ENCODE measurements at regions not wholly inside any gene's neighbourhood (a gene's known extent, or its start where the extent isn't known, plus 50 kb on each side); places are given as distances from the start of the nearest gene placed in this dataset.

DNA sequence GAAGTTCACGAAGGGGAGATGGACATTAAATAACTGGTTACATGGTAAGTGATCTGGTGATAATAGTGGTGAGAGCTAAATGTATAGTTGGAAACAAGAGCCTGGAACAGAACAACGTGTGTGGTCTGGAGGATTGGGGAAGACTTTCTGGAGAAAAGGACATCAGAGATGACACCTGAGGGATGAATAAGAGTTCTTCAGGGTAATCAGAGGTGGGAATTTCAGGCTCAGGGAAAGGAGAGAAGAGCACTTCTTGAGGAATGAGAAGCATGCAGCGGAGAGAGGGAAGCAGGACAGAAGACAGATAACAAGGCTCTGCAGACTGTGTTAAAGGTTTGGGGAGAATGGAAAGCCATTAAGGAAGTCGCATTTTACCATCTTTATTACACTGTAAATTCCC lies 450.7 kb downstream of the TNS1 start:
- no peak overlapping the region for H3K9ac ChIP-seq (ENCODE audit: low read length)

DNA sequence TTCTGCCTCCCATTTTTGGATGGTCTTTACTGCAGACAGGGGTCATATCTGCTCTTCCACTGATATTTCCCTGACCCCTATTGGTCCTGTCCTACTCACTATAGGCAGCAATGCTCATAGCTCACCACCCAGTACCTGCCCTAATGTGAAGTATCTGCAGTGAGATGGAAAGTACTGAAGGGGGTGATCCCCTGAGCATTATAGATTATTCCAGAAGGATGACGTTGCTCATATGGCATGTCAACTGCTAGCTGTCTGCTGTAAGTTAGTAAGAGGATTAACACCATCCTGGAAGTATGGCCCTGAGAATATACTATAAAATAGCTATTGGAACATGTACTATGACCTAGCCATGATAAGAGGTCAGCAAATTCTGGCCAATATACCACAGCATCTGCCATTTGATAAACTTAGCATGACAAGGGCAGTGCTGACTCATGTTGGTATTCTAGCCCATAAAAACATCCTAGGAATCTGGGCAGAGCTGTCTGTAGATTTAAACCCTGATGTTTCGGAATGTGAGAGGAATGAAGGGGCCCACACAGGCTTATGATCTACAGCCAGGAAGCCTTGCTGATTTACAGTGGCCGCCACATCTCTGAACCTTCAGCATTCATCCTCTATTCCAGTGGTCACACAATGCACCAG lies 451.4 kb downstream of the TNS1 start:
- peak; percentile 81 for DNase-seq (ENCODE audit: low read depth)
- Histone ChIP-seq H3K9me3 (ENCODE audit: control insufficient read depth, low read length) (peaks cover 4% of the 10 kb centered on the region), H3K36me3 (ENCODE audit: control insufficient read depth, insufficient read depth, low read length, severe bottlenecking) (no peaks in the 10 kb centered on the region), H3K4me3 (ENCODE audit: low read length) (no peak overlapping the region), H3K27me3 (replicated peaks; ENCODE audit: control insufficient read depth, insufficient read depth, low read length) (no peaks in the 10 kb centered on the region), H3K9ac (ENCODE audit: low read length) (no peak overlapping the region), H3K4me1 (ENCODE audit: control insufficient read depth, insufficient read depth, low read length) (peaks cover 52% of the 10 kb centered on the region)

More for the DNA sequence above, 450.7 kb downstream of the TNS1 start:
- no peaks in the 10 kb centered on the region for H3K9me3 ChIP-seq (ENCODE audit: control insufficient read depth, low read length)
- H3K27me3 ChIP-seq (replicated peaks; ENCODE audit: control insufficient read depth, insufficient read depth, low read length), result no peaks in the 10 kb centered on the region
- H3K36me3 ChIP-seq (ENCODE audit: control insufficient read depth, insufficient read depth, low read length, severe bottlenecking), result no peaks in the 10 kb centered on the region
- H3K4me3 ChIP-seq (ENCODE audit: low read length), result no peak overlapping the region
- DNase-seq (ENCODE audit: low read depth), result no peak
- peaks cover 52% of the 10 kb centered on the region for H3K4me1 ChIP-seq (ENCODE audit: control insufficient read depth, insufficient read depth, low read length)

DNA sequence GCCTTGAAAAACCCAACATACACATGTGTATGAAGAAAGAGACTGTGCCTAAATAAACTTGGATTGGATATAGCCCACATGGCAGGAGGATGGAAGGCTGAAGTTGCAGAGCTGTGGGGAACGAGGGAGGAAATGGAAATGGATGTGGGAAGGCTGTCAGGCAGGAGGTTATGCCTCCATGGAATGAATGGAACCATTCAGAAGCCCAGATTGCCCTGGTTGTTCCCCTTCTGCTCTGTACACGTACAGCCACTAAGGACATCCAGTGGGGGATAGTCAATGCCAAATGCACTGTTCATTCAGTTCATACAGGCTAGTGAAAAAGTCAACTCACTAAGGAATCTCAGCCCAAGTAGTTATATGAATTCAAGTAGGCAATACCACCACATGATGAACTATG lies 463.7 kb downstream of the TNS1 start:
- no peak overlapping the region for H3K4me3 ChIP-seq (ENCODE audit: low read length)
- H3K36me3 ChIP-seq (ENCODE audit: control insufficient read depth, insufficient read depth, low read length, severe bottlenecking), result no peaks in the 10 kb centered on the region
- no peak for DNase-seq (ENCODE audit: low read depth)
- H3K9me3 ChIP-seq (ENCODE audit: control insufficient read depth, low read length), result no peaks in the 10 kb centered on the region
- no peaks in the 10 kb centered on the region for H3K27me3 ChIP-seq (replicated peaks; ENCODE audit: control insufficient read depth, insufficient read depth, low read length)
- H3K9ac ChIP-seq (ENCODE audit: low read length), result no peak overlapping the region
- peaks cover 14% of the 10 kb centered on the region for H3K4me1 ChIP-seq (ENCODE audit: control insufficient read depth, insufficient read depth, low read length)

DNA sequence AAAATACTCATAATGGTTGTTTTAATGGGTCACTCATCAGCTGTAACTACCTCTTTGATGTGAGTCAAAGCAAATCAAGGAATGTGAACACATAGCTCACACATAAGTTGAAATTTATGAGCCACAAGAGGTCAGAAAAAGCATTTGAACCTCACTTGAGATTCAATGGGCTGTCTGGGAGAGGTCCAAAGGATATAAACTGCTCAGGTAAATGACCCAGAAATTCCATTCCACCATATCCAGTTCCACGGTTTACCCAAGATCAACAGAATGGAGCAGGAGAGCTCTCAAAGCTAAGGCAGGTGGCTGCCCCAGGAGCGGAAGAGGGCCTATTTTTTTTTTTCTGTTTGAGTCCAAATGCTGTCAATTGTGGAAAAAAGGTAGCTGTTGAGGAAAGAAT lies 464.1 kb downstream of the TNS1 start:
- no peak overlapping the region for H3K4me3 ChIP-seq (ENCODE audit: low read length)
- no peaks in the 10 kb centered on the region for H3K9me3 ChIP-seq (ENCODE audit: control insufficient read depth, low read length)
- no peak for DNase-seq (ENCODE audit: low read depth)
- H3K27me3 ChIP-seq (replicated peaks; ENCODE audit: control insufficient read depth, insufficient read depth, low read length), result no peaks in the 10 kb centered on the region
- H3K4me1 ChIP-seq (ENCODE audit: control insufficient read depth, insufficient read depth, low read length), result peaks cover 14% of the 10 kb centered on the region
- H3K9ac ChIP-seq (ENCODE audit: low read length), result no peak overlapping the region
- H3K36me3 ChIP-seq (ENCODE audit: control insufficient read depth, insufficient read depth, low read length, severe bottlenecking), result no peaks in the 10 kb centered on the region

DNA sequence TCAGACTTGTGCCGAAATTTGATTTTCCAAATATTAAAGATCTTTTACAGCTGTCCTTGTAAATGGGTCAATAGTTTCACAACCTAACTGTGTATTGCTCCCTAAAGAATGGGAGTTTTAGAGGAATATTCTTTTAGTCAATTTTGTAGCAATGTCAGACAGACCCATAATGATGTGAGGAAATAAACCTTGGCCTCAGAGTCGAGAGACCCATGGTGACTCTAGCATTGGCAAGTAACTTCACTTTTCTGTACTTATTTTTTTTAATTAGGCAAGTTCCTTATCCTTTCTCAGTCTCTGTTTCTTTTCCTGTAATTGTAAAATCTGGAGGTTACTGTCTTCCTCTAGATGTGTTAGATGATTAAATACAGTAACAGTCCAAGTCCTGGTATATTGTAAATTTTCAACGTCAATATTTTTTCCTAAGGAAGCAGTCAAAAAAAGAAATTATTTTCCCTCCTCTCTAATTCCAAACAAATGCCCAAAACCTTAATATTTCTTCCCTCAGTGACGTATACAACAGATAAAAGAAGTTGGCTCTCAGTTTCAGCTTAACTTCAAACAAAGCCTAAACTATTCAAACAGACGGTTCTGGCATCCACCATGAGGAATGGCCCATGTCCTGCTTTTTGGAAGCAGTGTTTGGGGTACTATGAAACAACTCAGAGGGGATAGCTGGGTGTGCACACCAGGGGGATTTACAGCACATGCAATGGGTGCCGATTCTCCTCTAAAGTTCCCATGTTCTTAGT lies 466.7 kb downstream of the TNS1 start:
- DNase-seq (ENCODE audit: low read depth), result no peak
- H3K9me3 ChIP-seq (ENCODE audit: control insufficient read depth, low read length), result no peaks in the 10 kb centered on the region
- H3K27me3 ChIP-seq (replicated peaks; ENCODE audit: control insufficient read depth, insufficient read depth, low read length), result no peaks in the 10 kb centered on the region
- no peak overlapping the region for H3K9ac ChIP-seq (ENCODE audit: low read length)
- H3K4me1 ChIP-seq (ENCODE audit: control insufficient read depth, insufficient read depth, low read length), result peaks cover 14% of the 10 kb centered on the region
- H3K36me3 ChIP-seq (ENCODE audit: control insufficient read depth, insufficient read depth, low read length, severe bottlenecking), result no peaks in the 10 kb centered on the region
- H3K4me3 ChIP-seq (ENCODE audit: low read length), result no peak overlapping the region

DNA sequence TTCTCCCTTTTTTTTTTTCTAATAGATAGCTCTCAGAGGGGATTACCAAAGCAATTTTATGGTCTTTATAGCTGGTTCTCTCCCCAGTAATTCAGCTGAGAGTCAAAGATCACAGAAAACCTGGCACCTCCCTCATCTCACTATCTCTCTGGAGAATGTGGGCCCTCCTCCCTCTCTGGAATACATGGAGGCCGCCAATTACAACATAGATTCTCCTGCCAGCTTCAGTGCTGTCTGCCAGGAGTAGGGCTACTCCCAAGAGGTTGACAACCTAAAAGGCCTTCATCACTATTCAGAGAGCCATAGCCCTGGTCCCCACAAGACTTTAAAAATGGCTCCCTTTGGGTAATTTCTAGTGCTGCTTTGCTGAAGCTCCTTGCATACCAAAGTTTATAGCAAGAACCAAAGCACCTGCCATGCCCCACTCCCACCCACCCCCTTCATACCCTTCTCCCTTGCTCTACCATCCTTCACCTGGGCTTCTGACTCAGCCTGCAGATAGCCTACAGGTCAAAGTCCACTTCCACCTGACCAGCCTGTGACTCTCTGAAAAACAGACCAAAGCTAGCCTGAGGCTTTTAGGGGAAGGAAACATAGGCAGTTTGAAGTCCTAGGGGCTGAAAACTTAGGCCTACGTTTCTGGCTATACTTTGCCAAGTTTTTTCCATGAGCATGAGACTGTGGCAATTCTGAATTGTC lies 472.3 kb downstream of the TNS1 start:
- H3K36me3 ChIP-seq (ENCODE audit: control insufficient read depth, insufficient read depth, low read length, severe bottlenecking), result no peaks in the 10 kb centered on the region
- no peak overlapping the region for H3K4me3 ChIP-seq (ENCODE audit: low read length)
- H3K9ac ChIP-seq (ENCODE audit: low read length), result no peak overlapping the region
- no peaks in the 10 kb centered on the region for H3K9me3 ChIP-seq (ENCODE audit: control insufficient read depth, low read length)
- DNase-seq (ENCODE audit: low read depth), result no peak
- peaks cover 22% of the 10 kb centered on the region for H3K4me1 ChIP-seq (ENCODE audit: control insufficient read depth, insufficient read depth, low read length)
- H3K27me3 ChIP-seq (replicated peaks; ENCODE audit: control insufficient read depth, insufficient read depth, low read length), result peaks cover 3% of the 10 kb centered on the region

DNA sequence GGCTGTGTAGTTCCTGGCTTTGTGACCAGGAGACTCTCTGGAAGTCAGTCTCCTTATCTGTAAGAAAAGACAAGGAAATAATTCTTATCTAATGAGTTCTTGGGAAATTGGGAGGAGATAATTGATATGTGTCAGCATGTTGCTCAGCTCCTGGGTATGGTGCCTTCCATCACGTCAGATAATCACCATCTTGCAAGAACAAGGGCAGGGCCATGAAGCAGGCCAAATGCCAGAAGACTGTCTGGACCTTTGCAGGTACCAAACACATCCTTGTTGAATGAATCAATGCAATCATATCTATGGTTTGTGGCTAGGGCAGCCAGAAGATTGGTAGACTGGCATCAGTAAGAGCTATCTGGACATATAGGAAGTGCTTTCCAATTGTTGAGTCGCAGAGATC lies 473.5 kb downstream of the TNS1 start:
- no peak overlapping the region for H3K4me3 ChIP-seq (ENCODE audit: low read length)
- H3K4me1 ChIP-seq (ENCODE audit: control insufficient read depth, insufficient read depth, low read length), result peaks cover 22% of the 10 kb centered on the region
- no peak for DNase-seq (ENCODE audit: low read depth)
- H3K27me3 ChIP-seq (replicated peaks; ENCODE audit: control insufficient read depth, insufficient read depth, low read length), result peaks cover 3% of the 10 kb centered on the region
- no peaks in the 10 kb centered on the region for H3K9me3 ChIP-seq (ENCODE audit: control insufficient read depth, low read length)
- no peak overlapping the region for H3K9ac ChIP-seq (ENCODE audit: low read length)
- no peaks in the 10 kb centered on the region for H3K36me3 ChIP-seq (ENCODE audit: control insufficient read depth, insufficient read depth, low read length, severe bottlenecking)

DNA sequence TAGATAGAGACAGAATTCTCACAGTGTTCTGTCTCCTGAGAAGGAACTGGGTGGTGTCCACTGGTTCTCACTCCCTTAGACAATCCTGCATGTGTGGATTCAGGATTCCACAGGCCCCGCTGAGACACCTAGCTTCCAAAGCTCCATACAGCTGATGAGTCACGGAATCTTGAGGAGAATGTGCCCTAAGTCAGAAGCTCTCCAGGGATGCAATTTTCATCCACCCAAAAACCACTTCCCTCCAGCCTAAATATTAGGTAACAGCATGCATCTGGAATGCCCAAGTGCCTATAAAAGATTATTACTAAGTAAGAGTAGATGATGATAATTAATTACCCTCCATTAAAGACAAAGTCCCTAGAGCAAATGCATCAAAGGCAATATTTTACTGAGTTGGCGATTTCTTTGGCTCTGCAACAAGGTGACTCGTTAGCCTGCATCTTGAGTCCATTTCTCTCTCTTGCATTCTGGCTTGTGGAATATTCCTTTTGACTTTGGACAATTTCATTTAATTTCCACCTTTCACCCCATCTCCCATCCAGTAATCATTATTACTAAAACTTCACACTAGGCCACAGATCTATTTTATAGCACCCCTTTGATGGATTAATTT lies 475.1 kb downstream of the TNS1 start:
- no peaks in the 10 kb centered on the region for H3K36me3 ChIP-seq (ENCODE audit: control insufficient read depth, insufficient read depth, low read length, severe bottlenecking)
- H3K27me3 ChIP-seq (replicated peaks; ENCODE audit: control insufficient read depth, insufficient read depth, low read length), result peaks cover 3% of the 10 kb centered on the region
- peak; percentile 57 for DNase-seq (ENCODE audit: low read depth)

DNA sequence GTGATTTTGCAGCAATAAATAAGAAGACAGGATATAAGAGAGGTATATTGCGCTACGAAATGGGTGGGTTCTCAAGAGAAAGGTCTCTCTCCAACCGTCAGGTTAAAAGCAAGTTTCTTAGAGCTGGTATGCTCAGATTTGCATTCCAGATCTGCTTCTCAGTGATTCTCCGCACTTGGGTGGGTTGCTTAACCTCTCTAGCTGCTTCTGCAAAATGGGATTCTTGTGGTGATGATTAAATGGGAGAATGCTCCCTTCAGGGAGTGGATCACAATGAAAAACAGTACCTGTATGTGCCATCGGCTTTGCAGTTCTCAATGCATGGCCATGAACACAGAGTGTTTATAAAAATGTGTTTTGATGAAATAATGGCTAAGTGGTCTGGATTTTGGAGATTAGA lies 477.7 kb downstream of the TNS1 start:
- Histone ChIP-seq H3K9me3 (ENCODE audit: control insufficient read depth, low read length) (no peaks in the 10 kb centered on the region), H3K36me3 (ENCODE audit: control insufficient read depth, insufficient read depth, low read length, severe bottlenecking) (no peaks in the 10 kb centered on the region), H3K4me3 (ENCODE audit: low read length) (no peak overlapping the region), H3K9ac (ENCODE audit: low read length) (no peak overlapping the region), H3K27me3 (replicated peaks; ENCODE audit: control insufficient read depth, insufficient read depth, low read length) (peaks cover 3% of the 10 kb centered on the region), H3K4me1 (ENCODE audit: control insufficient read depth, insufficient read depth, low read length) (peaks cover 38% of the 10 kb centered on the region)
- DNase-seq (ENCODE audit: low read depth), result no peak

More for the DNA sequence above, 475.1 kb downstream of the TNS1 start:
- H3K9ac ChIP-seq (ENCODE audit: low read length), result no peak overlapping the region
- peaks cover 22% of the 10 kb centered on the region for H3K4me1 ChIP-seq (ENCODE audit: control insufficient read depth, insufficient read depth, low read length)
- H3K9me3 ChIP-seq (ENCODE audit: control insufficient read depth, low read length), result no peaks in the 10 kb centered on the region
- no peak overlapping the region for H3K4me3 ChIP-seq (ENCODE audit: low read length)

DNA sequence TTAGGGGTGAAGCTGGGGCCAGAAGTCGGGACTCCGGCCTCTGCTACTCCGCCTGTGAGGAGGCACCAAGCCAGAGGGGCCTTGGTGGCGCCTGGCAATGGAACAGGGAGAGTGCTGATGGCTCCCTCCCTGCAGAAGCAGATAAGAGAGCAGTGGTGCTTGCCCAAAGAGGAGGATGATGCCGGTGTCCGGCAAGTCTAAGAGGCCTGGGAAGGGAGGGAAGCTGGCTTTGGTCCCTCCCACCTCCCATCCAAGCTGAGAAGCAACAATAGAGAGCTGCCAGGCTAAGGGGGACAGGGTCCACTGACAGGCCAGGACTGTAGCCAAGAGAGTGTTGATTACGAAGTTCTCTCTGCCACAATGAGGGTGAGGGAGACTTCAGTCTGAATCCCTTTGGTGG lies 479.5 kb downstream of the TNS1 start:
- no peak for DNase-seq (ENCODE audit: low read depth)
- Histone ChIP-seq H3K27me3 (replicated peaks; ENCODE audit: control insufficient read depth, insufficient read depth, low read length) (peaks cover 3% of the 10 kb centered on the region), H3K4me1 (ENCODE audit: control insufficient read depth, insufficient read depth, low read length) (peaks cover 38% of the 10 kb centered on the region), H3K4me3 (ENCODE audit: low read length) (no peak overlapping the region), H3K36me3 (ENCODE audit: control insufficient read depth, insufficient read depth, low read length, severe bottlenecking) (no peaks in the 10 kb centered on the region), H3K9ac (ENCODE audit: low read length) (no peak overlapping the region), H3K9me3 (ENCODE audit: control insufficient read depth, low read length) (no peaks in the 10 kb centered on the region)

DNA sequence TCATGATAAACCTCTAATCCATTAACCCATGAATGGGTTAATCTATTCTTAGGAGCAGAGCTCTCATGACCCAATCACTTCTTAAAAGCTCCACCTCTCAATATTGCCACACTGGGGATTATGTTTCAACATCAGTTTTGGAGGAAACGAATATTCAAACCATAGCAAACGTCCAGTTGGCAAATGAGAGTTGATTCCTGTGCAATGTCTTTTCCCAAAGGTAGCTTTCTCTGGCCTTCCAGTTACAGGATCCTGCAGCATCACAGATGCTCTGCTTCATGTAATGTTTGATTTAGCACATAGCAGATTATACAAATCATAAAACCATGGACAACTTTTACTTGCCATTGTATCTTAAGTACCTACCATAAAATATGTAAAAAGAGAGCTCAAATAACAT lies 481.0 kb downstream of the TNS1 start:
- peak; percentile 76 for DNase-seq (ENCODE audit: low read depth)
- H3K4me3 ChIP-seq (ENCODE audit: low read length), result no peak overlapping the region
- no peaks in the 10 kb centered on the region for H3K9me3 ChIP-seq (ENCODE audit: control insufficient read depth, low read length)

More for the DNA sequence above, 481.0 kb downstream of the TNS1 start:
- Histone ChIP-seq H3K27me3 (replicated peaks; ENCODE audit: control insufficient read depth, insufficient read depth, low read length) (peaks cover 3% of the 10 kb centered on the region), H3K9ac (ENCODE audit: low read length) (peak overlapping the region; percentile 41), H3K36me3 (ENCODE audit: control insufficient read depth, insufficient read depth, low read length, severe bottlenecking) (no peaks in the 10 kb centered on the region), H3K4me1 (ENCODE audit: control insufficient read depth, insufficient read depth, low read length) (peaks cover 34% of the 10 kb centered on the region)

Measured in adipocyte (in vitro differentiated cells).